Ectodermal cell (in vitro differentiated cells): ENCODE measurements at regions not wholly inside any gene's neighbourhood (a gene's known extent, or its start where the extent isn't known, plus 50 kb on each side); places are given as distances from the start of the nearest gene placed in this dataset.
"Not testable (repeated sequence)": the region's sequence is repeated elsewhere in the genome, so short reads cannot be mapped to it uniquely, and the experiment has no call there.

Experiments used
- H3K27ac ChIP-seq: 2 replicates; pipeline ENCODE4 v1.7.0; 2013; ENCODE audit warnings: mild to moderate bottlenecking, low read depth, low read length; ENCODE audit not compliant: insufficient read depth, poor library complexity, severe bottlenecking
- H3K27me3 ChIP-seq: 2 replicates; pipeline ENCODE4 v1.7.0; 2013; ENCODE audit warnings: mild to moderate bottlenecking, low read length; ENCODE audit not compliant: insufficient read depth, control insufficient read depth, poor library complexity, severe bottlenecking
- H3K36me3 ChIP-seq: one replicate; pipeline ENCODE4 v1.7.0; 2013; ENCODE audit warnings: low read length; ENCODE audit not compliant: control insufficient read depth, insufficient read depth
- H3K4me1 ChIP-seq: one replicate; pipeline ENCODE4 v1.7.0; 2013; ENCODE audit warnings: low read length; ENCODE audit not compliant: control insufficient read depth, insufficient read depth
- H3K4me3 ChIP-seq: 2 replicates; pipeline ENCODE4 v1.7.0; 2013; ENCODE audit warnings: low read depth, low read length, control low read depth; ENCODE audit not compliant: insufficient read depth
- H3K9me3 ChIP-seq: 2 replicates; pipeline ENCODE4 v1.7.0; 2013; ENCODE audit warnings: mild to moderate bottlenecking, low read length, moderate library complexity; ENCODE audit not compliant: control insufficient read depth
- WGBS, 2 experiments: methylation state at CpG; one replicate each; pipeline ENCODE4 v1.1.7; 2013; ENCODE audit warnings: missing lambda C conversion rate in 2 of 2; 5-methylcytosine and 5-hydroxymethylcytosine counted together

DNA sequence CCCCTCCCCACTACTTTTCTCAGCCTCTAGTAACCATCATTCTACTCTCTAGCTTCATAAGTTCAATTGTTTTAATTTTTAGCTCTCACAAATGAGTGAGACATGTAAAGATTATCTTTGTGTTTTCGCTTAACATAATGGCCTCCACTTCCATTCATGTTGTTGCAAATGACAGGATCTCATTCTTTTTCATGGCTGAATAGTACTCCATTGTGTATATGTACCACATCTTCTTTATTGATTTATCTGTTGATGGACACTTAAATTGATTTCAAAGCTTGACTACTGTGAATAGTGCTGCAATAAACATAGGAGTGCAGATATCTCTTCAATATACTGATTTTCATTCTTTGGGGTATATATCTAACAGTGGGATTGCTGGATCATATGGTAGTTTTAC, 699.8 kb upstream of the NR2F2 start:
- Histone ChIP-seq H3K9me3 (no peaks in the 10 kb centered on the region), H3K4me3 (no peak overlapping the region), H3K27ac (no peak overlapping the region), H3K36me3 (no peaks in the 10 kb centered on the region), H3K27me3 (no peaks in the 10 kb centered on the region), H3K4me1 (peaks cover 20% of the 10 kb centered on the region)
- WGBS, 2 experiments, result 92 to 100% methylated on average over 1 of the region's 1 CpG

DNA sequence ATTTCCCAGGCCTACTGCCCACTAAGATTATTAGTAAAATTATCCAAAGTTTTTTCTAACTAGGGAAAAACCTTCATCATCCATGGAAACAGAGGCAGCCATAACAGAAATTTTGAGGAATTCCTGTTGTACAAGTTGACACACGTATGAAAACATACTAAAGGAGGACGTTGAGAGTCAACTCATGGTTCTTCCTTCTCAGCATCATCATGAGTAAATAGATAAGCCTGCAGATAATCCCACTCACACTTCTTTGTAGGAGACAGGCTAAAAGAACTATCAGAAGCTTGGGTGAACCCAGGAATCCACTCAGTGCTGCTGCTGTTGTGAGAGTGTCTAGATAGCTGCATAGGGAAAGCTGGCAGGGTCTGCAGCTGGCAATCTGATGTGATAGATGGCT, 694.8 kb upstream of the NR2F2 start:
- 96 to 97% methylated on average over 2 of the region's 2 CpGs for WGBS, 2 experiments
- Histone ChIP-seq H3K27ac (no peak overlapping the region), H3K4me1 (no peaks in the 10 kb centered on the region), H3K4me3 (no peak overlapping the region), H3K27me3 (no peaks in the 10 kb centered on the region), H3K9me3 (no peaks in the 10 kb centered on the region), H3K36me3 (no peaks in the 10 kb centered on the region)

DNA sequence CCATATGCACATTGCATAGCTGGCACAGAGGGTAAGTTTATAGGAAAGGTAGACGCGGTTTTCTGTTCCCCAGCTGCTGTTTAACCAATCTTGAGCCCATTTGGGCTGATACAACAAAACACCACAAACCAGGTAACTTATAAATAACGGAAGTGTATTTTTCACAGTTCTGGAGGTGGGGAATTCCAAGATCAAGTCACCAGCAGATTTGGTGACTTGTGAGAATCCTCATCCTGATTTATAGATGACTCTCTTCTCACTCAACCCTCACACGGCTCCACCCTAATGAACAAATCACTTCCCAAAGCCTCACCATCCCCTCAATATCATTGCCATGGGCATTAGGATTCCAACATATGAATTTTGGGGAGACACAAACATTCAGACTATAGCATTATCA, 694.4 kb upstream of the NR2F2 start:
- H3K4me1 ChIP-seq, result no peaks in the 10 kb centered on the region
- WGBS, 2 experiments, result 69 to 71% methylated on average over 4 of the region's 4 CpGs
- no peak overlapping the region for H3K27ac ChIP-seq
- no peaks in the 10 kb centered on the region for H3K9me3 ChIP-seq
- H3K36me3 ChIP-seq, result no peaks in the 10 kb centered on the region
- H3K4me3 ChIP-seq, result no peak overlapping the region
- H3K27me3 ChIP-seq, result no peaks in the 10 kb centered on the region

DNA sequence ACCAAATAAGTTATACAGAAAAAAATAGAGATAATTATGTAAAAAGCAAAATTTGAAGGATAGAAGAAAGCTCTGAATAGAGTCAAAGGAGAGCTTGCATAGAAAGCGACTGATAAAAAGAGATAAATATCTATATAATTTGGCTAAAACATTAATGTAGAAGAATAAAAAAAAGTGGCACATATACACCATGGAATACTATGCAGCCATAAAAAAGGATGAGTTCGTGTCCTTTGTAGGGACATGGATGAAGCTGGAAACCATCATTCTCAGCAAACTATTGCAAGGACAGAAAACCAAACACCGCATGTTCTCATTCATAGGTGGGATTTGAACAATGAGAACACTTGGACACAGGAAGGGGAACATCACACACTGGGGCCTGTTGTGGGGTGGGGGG, 693.3 kb upstream of the NR2F2 start:
- WGBS, 2 experiments, result 100% methylated on average over 1 of the region's 3 CpGs; no CpG with 5 or more reads in 1 of the 2 experiments
- H3K36me3 ChIP-seq, H3K27ac ChIP-seq, H3K4me3 ChIP-seq, H3K9me3 ChIP-seq, H3K4me1 ChIP-seq, H3K27me3 ChIP-seq: not testable (repeated sequence)

DNA sequence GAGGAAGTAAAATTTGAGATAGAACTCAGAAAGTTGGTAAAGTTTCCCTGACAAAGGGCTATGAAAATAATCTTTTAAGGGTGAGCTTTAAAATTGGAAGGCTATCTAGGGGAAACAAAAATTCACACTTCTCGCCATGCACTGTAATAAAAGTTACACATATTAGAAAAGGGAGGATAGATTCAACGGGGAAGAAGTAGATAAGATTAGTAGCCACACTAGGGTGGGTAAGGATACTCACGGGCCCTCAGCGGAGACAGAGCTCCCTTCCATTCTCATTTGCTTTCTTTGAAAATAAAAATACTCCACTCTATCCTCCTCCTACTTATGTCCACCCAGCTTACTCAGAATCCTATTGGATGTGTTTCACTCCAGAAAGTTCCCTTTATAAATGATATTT, 691.3 kb upstream of the NR2F2 start:
- WGBS, 2 experiments, result 87 to 99% methylated on average over 3 to 4 of the region's 4 CpGs
- Histone ChIP-seq H3K36me3 (no peaks in the 10 kb centered on the region), H3K27me3 (no peaks in the 10 kb centered on the region), H3K27ac (no peak overlapping the region), H3K4me1 (no peaks in the 10 kb centered on the region), H3K9me3 (no peaks in the 10 kb centered on the region), H3K4me3 (no peak overlapping the region)

DNA sequence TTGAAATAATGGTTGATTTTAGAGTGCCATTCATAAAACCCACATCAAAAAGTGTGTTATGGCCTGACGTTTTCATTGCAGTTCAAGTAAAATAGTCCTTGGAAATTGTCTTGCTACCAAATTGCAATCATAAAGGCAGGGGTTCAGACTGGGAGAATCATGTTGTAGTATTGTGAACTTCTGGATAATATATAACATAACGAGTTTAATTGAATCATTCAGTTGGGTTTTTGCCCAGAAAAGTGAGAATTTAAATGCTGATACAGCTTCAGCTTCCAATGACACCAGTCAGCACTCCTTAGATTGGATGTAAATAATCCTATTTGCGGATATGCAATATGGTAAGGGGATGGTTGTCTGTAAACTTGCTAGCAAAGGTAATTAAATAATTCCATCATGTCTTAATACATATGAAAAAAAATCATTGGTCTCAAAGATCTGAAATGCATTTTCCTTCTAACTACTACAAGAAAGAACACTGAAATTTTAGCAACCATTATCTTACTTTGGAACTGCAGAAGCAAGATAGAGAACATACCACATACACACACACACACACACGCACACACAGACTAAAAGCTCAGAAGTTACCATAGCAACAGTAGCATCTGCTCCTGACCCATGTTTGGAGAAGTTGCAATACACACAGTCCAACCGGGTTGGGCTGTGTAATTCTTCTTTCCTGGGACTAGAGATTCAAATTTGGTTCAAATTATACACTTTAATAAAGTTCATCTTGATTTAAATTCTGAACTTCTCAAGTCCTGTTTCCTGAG, 686.2 kb upstream of the NR2F2 start:
- no peak overlapping the region for H3K4me3 ChIP-seq
- H3K9me3 ChIP-seq, result no peaks in the 10 kb centered on the region
- 92 to 95% methylated on average over 4 of the region's 5 CpGs for WGBS, 2 experiments
- no peaks in the 10 kb centered on the region for H3K36me3 ChIP-seq
- H3K4me1 ChIP-seq, result no peaks in the 10 kb centered on the region
- no peak overlapping the region for H3K27ac ChIP-seq
- H3K27me3 ChIP-seq, result no peaks in the 10 kb centered on the region

DNA sequence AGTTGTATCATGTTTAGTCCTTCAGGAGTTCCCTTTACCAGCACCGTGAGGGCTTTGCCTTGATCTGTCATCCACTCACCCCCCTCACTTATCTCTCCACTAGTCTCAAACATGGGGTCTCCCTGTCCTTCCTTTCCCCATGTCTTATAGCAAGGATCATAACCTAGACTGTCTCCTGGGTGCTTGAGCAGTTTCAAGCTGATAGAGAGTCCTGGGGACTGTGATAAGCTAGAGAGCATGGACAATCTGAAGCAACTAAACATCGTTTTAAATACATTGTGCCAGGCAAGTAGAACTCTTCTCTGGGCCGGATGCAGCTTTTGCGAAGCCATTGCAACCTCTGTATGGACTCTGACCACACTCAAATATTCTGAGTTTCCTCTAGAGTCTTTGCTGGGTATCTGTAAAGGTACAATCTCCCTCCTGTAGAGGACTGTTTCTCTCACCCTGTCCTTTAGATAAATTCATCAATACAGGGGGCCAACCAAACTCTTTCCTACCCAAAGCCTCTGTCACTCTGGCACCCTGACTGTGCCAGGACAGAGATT, 684.6 kb upstream of the NR2F2 start:
- Histone ChIP-seq H3K4me3 (no peak overlapping the region), H3K4me1 (no peaks in the 10 kb centered on the region), H3K9me3 (no peaks in the 10 kb centered on the region), H3K36me3 (no peaks in the 10 kb centered on the region), H3K27me3 (no peaks in the 10 kb centered on the region), H3K27ac (no peak overlapping the region)
- WGBS, 2 experiments, result 92% methylated on average over 4 of the region's 4 CpGs

DNA sequence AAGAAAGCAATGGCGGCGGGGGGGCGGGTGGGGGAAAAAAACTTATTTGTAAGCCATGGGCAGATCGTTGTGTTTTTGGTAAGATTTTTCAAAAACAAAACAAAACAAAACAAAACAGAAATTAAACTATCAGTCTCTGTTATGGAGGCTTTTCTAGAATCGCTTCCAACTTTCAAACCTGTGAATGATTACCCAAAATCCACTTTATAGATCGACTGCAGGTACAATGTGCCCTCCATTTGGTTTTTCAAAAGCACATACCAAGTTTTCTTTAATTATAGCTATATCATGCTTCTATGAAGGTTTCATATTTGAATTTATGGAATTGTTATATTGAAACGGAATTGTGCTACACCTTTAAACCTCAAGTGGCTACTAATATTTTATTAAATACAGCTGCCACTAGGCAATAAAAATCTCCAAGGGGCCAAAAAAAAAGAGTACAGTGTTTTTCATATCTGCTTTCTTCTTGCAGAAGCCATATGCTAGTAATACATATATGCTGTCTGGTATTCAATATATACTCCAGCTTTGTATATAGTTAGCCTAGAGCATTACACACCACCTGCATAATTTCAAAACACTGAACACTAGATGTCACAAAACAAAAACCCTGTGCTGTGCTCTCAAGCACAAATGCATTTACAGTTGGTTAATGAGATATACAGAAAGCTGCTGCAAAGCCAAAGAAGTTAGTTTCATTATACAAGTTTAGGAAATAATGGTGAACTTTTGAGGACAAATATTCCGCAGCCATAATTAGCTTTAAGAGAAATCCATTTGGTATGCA, 683.8 kb upstream of the NR2F2 start:
- Histone ChIP-seq H3K9me3 (no peaks in the 10 kb centered on the region), H3K27me3 (no peaks in the 10 kb centered on the region), H3K4me3 (no peak overlapping the region), H3K27ac (no peak overlapping the region), H3K4me1 (no peaks in the 10 kb centered on the region), H3K36me3 (no peaks in the 10 kb centered on the region)
- 93 to 95% methylated on average over 5 to 7 of the region's 8 CpGs for WGBS, 2 experiments

DNA sequence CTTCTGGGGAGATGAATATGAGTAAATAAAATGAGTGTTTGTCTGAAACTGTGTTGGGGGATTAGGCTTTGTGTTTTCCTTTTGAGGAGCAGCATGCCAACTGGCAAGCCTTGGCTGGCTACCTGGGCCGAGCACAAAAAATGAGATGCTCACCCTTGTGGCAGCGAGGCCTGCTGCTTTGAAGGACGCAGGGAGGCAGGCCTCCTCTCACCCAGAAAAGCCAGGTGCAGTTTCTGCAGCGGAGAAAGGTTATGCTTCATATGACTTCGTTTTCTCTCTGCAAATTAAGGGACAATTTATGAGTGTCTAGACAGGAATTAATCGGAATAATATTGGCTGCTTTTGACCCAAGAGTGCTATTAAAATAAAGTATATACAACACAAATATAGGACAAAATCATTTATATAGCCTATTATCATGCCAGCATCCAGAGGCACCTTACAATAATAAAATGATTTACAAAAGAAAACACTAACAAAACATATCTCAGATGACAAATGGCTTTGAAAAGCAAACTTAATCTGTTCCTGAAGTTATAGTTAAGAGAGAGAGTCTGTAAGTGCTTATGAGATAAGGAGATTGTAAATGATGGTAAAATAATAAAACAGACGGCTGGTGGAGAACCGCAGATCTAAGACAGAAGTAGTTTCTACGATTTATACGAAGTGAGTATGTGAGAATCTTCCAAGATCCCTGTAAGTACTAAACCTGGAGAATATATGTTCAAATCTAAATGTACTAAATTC, 682.8 kb upstream of the NR2F2 start:
- Histone ChIP-seq H3K36me3 (no peaks in the 10 kb centered on the region), H3K4me3 (no peak overlapping the region), H3K27ac (no peak overlapping the region), H3K4me1 (no peaks in the 10 kb centered on the region), H3K27me3 (no peaks in the 10 kb centered on the region), H3K9me3 (no peaks in the 10 kb centered on the region)
- WGBS, 2 experiments, result 92 to 94% methylated on average over 9 to 10 of the region's 10 CpGs

DNA sequence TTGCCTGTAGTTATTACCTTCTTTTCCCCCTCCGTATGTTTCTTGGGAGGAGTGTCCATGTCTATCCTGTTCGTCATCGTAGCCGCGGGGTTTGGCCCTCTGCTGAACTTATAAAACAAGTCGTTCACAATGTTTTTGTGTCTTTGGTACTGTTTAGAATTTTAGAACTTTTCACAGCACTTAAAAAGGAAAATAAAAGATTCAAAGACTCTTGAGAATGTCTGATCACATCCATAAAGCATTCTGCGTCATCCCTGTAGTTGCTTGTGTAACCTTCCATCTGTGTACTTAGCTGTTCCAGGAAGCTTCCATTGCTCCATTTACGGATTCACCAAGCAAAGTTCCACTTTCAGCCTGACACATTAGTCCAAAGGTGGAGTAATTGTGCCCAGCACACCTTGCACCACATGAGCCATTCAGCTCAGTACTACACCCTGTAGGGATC, 677.1 kb upstream of the NR2F2 start:
- no peaks in the 10 kb centered on the region for H3K4me1 ChIP-seq
- no peaks in the 10 kb centered on the region for H3K36me3 ChIP-seq
- no peak overlapping the region for H3K4me3 ChIP-seq
- no peaks in the 10 kb centered on the region for H3K27me3 ChIP-seq
- WGBS, 2 experiments, result 95% methylated on average over 8 of the region's 8 CpGs
- H3K27ac ChIP-seq, result no peak overlapping the region
- H3K9me3 ChIP-seq, result no peaks in the 10 kb centered on the region
